Liver (tissue), 7 donors: ENCODE measurements at regions not wholly inside any gene's neighbourhood (a gene's known extent, or its start where the extent isn't known, plus 50 kb on each side); places are given as distances from the start of the nearest gene placed in this dataset.
"Not testable (repeated sequence)": the region's sequence is repeated elsewhere in the genome, so short reads cannot be mapped to it uniquely, and the experiment has no call there.

Experiments
- DNase-seq: peaks from one replicate; pipeline ENCODE4 v3.0.0-alpha.2; 2017; ENCODE audit warnings: low spot score
- H3K27ac ChIP-seq, 2 donors: one replicate each; pipeline ENCODE4 v1.7.0; 2013; ENCODE audit warnings: inconsistent platforms in 2 of 2, low read length in 2 of 2, control low read depth in 1 of 2, low read depth in 1 of 2, mild to moderate bottlenecking in 1 of 2
- H3K27me3 ChIP-seq, 4 donors: one replicate each; pipeline versions ENCODE4 v1.6.1 to v1.7.0; 2013; ENCODE audit warnings: low read length in 3 of 4, inconsistent platforms in 1 of 4, mild to moderate bottlenecking in 1 of 4, moderate library complexity in 1 of 4; ENCODE audit not compliant: control insufficient read depth in 4 of 4, insufficient read depth in 4 of 4
- H3K36me3 ChIP-seq, 4 donors: one replicate each; pipeline versions ENCODE4 v1.6.1 to v1.7.0; 2013; ENCODE audit warnings: low read length in 3 of 4, mild to moderate bottlenecking in 3 of 4, low read depth in 1 of 4, moderate library complexity in 1 of 4; ENCODE audit not compliant: control insufficient read depth in 4 of 4, insufficient read depth in 3 of 4
- H3K4me1 ChIP-seq, 4 donors: one replicate each; pipeline versions ENCODE4 v1.6.1 to v1.7.0; 2013; ENCODE audit warnings: low read length in 3 of 4, mild to moderate bottlenecking in 3 of 4, moderate library complexity in 1 of 4; ENCODE audit not compliant: control insufficient read depth in 4 of 4, insufficient read depth in 4 of 4
- H3K4me3 ChIP-seq, 3 donors: one replicate each; pipeline versions ENCODE4 v1.6.1 to v1.7.0; 2013; ENCODE audit warnings: low read length in 3 of 3, control low read depth in 1 of 3, low read depth in 1 of 3, mild to moderate bottlenecking in 1 of 3
- H3K9ac ChIP-seq, 2 donors: one replicate each; pipeline ENCODE4 v1.7.0; 2013; ENCODE audit warnings: low read length in 2 of 2, mild to moderate bottlenecking in 2 of 2, moderate library complexity in 2 of 2, control low read depth in 1 of 2, low read depth in 1 of 2
- H3K9me3 ChIP-seq, 4 donors: one replicate each; pipeline versions ENCODE4 v1.6.1 to v1.7.0; 2013; ENCODE audit warnings: low read length in 3 of 4; ENCODE audit not compliant: control insufficient read depth in 4 of 4
- EGR1 ChIP-seq, 2 donors: IDR thresholded peaks; 2 replicates each; pipeline ENCODE4 v1.6.1; 2016 to 2018; ENCODE audit warnings: antibody characterized with exemption in 2 of 2, low read depth in 2 of 2
- FOXA1 ChIP-seq: IDR thresholded peaks from 2 replicates; pipeline ENCODE4 v1.6.1; 2016; ENCODE audit warnings: antibody characterized with exemption
- FOXA2 ChIP-seq: IDR thresholded peaks from 2 replicates; pipeline ENCODE4 v1.6.1; 2016; ENCODE audit warnings: antibody characterized with exemption
- GABPA ChIP-seq, 2 donors: IDR thresholded peaks in 1 of 2; conservative IDR thresholded peaks in 1 of 2; 2 replicates each; pipeline ENCODE4 v1.6.1; 2016; ENCODE audit warnings: antibody characterized with exemption in 2 of 2, mild to moderate bottlenecking in 1 of 2, moderate library complexity in 1 of 2
- RAD21 ChIP-seq, 2 donors: IDR thresholded peaks; 2 replicates each; pipeline ENCODE4 v1.6.1; 2016; ENCODE audit warnings: antibody characterized with exemption in 2 of 2, mild to moderate bottlenecking in 2 of 2
- RXRA ChIP-seq, 2 donors: IDR thresholded peaks; 2 replicates each; pipeline ENCODE4 v1.6.1; 2017 to 2018; ENCODE audit warnings: antibody characterized with exemption in 2 of 2, mild to moderate bottlenecking in 1 of 2
- SP1 ChIP-seq: IDR thresholded peaks from 2 replicates; pipeline ENCODE4 v1.6.1; 2018; ENCODE audit warnings: antibody characterized with exemption, mild to moderate bottlenecking
- TAF1 ChIP-seq: conservative IDR thresholded peaks from 2 replicates; pipeline ENCODE4 v1.6.1; 2016; ENCODE audit warnings: antibody characterized with exemption, mild to moderate bottlenecking
- YY1 ChIP-seq: IDR thresholded peaks from 2 replicates; pipeline ENCODE4 v1.6.1; 2016; ENCODE audit warnings: antibody characterized with exemption, mild to moderate bottlenecking
- WGBS: extraction: QIAGEN DNeasy Blood & Tissue Kit; methylation state at CpG from one replicate; pipeline ENCODE4 v1.1.7; 2013; 5-methylcytosine and 5-hydroxymethylcytosine counted together
- TF ChIP-seq, protein P1 (sequence below): IDR thresholded peaks from 2 replicates; pipeline ENCODE4 v1.6.1; 2016; ENCODE audit warnings: antibody characterized with exemption, mild to moderate bottlenecking
- TF ChIP-seq, protein P2 (sequence below): IDR thresholded peaks from 2 replicates; pipeline ENCODE4 v1.6.1; 2016; ENCODE audit warnings: antibody characterized with exemption
- TF ChIP-seq, protein P3 (sequence below): IDR thresholded peaks from 2 replicates; pipeline ENCODE4 v1.6.1; 2016; ENCODE audit warnings: antibody characterized with exemption
- donor health status: healthy.
- donor health status: healthy.
- donor health status: healthy.
- donor health status: healthy.

DNA sequence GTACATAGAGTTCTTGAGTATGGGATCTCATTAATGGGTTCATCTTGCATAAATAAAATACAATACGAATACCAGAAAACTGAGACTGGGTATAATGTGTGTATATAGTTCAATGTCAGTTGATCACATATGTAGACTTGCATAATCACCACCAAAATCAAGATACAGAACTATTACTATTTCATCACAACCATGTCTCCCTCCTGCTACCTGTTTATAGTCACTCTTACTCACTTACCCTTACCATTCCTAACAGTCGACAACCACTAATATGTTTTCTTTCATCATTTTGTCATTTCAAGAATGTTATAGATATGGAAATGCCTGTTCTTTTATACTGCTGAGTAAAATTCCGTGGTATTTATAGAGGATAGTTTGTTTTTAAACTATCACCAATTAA lies 416.1 kb upstream of the CNTNAP2 start:
- no peak overlapping the region for H3K4me3 ChIP-seq
- WGBS, result 62% methylated on average over 3 of the region's 3 CpGs
- no peak overlapping the region for H3K27ac ChIP-seq
- no peaks in the 10 kb centered on the region for H3K9me3 ChIP-seq
- no peak for DNase-seq
- H3K36me3 ChIP-seq, result no peaks in the 10 kb centered on the region
- H3K27me3 ChIP-seq, result no peaks in the 10 kb centered on the region
- H3K4me1 ChIP-seq, result no peaks in the 10 kb centered on the region
- H3K9ac ChIP-seq, result no peak overlapping the region
- TF ChIP-seq, protein P1, sequence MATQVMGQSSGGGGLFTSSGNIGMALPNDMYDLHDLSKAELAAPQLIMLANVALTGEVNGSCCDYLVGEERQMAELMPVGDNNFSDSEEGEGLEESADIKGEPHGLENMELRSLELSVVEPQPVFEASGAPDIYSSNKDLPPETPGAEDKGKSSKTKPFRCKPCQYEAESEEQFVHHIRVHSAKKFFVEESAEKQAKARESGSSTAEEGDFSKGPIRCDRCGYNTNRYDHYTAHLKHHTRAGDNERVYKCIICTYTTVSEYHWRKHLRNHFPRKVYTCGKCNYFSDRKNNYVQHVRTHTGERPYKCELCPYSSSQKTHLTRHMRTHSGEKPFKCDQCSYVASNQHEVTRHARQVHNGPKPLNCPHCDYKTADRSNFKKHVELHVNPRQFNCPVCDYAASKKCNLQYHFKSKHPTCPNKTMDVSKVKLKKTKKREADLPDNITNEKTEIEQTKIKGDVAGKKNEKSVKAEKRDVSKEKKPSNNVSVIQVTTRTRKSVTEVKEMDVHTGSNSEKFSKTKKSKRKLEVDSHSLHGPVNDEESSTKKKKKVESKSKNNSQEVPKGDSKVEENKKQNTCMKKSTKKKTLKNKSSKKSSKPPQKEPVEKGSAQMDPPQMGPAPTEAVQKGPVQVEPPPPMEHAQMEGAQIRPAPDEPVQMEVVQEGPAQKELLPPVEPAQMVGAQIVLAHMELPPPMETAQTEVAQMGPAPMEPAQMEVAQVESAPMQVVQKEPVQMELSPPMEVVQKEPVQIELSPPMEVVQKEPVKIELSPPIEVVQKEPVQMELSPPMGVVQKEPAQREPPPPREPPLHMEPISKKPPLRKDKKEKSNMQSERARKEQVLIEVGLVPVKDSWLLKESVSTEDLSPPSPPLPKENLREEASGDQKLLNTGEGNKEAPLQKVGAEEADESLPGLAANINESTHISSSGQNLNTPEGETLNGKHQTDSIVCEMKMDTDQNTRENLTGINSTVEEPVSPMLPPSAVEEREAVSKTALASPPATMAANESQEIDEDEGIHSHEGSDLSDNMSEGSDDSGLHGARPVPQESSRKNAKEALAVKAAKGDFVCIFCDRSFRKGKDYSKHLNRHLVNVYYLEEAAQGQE, result no peak
- TF ChIP-seq, protein P2, sequence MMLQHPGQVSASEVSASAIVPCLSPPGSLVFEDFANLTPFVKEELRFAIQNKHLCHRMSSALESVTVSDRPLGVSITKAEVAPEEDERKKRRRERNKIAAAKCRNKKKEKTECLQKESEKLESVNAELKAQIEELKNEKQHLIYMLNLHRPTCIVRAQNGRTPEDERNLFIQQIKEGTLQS, result no peak
- no peak for TF ChIP-seq GABPA (IDR thresholded peaks at IDR 0.05 in 1 of 2, conservative IDR thresholded peaks at IDR 0.05 in 1 of 2)
- TF ChIP-seq FOXA1, result no peak
- TF ChIP-seq RXRA (IDR thresholded peaks at IDR 0.05), result no peak
- TF ChIP-seq FOXA2, result no peak
- no peak for TF ChIP-seq RAD21 (IDR thresholded peaks at IDR 0.05)
- TF ChIP-seq, protein P3, sequence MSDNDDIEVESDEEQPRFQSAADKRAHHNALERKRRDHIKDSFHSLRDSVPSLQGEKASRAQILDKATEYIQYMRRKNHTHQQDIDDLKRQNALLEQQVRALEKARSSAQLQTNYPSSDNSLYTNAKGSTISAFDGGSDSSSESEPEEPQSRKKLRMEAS, result no peak
- TF ChIP-seq SP1, result no peak
- TF ChIP-seq TAF1, result no peak

DNA sequence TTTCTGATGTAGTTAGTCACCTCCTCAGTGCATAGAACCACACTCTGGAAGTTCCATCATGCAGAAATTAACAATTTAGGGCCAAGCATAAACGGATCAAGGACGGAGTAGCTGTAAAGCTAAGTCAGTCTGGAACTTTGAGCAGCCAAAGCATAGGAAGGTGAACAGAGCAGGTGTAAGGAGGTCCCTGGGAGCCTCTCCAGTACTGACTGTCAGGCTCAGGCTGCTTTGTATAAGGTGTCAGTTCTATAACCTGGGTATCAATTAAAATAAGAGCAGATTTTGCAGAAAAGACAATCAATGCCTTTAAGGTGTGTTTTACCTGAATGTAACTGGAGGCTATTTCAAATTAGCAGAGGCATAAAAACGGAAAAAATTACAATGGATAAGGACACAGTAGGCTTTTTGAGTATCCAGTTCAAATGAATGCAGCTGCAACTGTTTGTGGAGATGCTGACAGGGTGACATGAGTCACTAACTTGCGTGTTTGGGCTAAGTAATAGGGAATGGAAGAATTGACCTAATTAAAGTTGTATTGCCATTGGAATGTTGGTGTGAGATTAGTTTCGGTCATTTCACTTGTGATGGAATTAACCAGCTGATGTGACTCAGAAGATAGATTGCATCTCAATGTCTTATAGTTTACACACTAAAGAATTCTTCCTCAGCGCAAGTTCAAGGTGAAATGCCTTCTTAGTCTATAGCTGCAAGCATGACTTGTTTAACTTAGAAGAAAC lies 417.9 kb upstream of the CNTNAP2 start:
- H3K27me3 ChIP-seq, result no peaks in the 10 kb centered on the region
- WGBS, result 76% methylated on average over 6 of the region's 6 CpGs
- no peak for TF ChIP-seq SP1
- TF ChIP-seq, protein P1, result no peak
- no peak for TF ChIP-seq EGR1 (IDR thresholded peaks at IDR 0.05; ENCODE audit: low read depth in 2 of 2)
- TF ChIP-seq YY1, result no peak
- no peak for TF ChIP-seq TAF1

DNA sequence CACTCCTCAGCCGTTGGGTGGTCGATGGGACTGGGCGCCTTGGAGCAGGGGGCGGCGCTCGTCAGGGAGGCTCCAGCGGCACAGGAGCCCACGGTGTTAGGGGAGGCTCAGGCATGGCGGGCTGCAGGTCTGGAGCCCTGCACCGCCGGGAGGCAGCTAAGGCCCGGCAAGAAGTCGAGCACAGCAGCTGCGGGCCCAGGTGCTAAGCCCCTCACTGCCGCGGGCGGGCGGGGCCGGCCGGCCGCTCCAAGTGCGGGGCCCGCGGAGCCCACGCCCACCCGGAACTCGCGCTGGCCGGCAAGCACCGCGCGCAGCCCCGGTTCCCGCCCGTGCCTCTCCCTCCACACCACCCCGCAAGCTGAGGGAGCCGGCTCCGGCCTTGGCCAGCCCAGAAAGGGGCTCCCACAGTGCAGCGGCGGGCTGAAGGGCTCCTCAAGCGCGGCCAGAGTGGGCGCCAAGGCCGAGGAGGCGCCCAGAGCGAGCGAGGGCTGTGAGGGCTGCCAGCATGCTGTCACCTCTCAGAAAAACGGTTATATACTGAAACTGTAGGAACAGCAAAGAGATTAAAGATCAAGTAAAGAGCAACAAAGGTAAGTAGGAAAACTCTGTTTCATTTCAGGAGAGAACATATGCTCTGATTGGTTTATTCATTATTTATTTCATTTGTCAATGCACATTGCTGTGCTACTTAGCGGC lies 419.0 kb upstream of the CNTNAP2 start:
- not testable (repeated sequence) for DNase-seq, H3K4me3 ChIP-seq, H3K9me3 ChIP-seq, H3K9ac ChIP-seq, H3K4me1 ChIP-seq, H3K27ac ChIP-seq, H3K36me3 ChIP-seq, H3K27me3 ChIP-seq
- 93% methylated on average over 49 of the region's 49 CpGs for WGBS

More for the DNA sequence above, 417.9 kb upstream of the CNTNAP2 start:
- DNase-seq, result no peak
- Histone ChIP-seq H3K4me1 (no peaks in the 10 kb centered on the region), H3K27ac (no peak overlapping the region), H3K9ac (no peak overlapping the region), H3K4me3 (no peak overlapping the region), H3K36me3 (no peaks in the 10 kb centered on the region), H3K9me3 (no peaks in the 10 kb centered on the region)
